VCaP (cell line): ENCODE measurements at regions not wholly inside any gene's neighbourhood (a gene's known extent, or its start where the extent isn't known, plus 50 kb on each side); places are given as distances from the start of the nearest gene placed in this dataset.

ENCODE experiments used
- H3K27ac ChIP-seq: fragments of 450-650 bp; 2 replicates; pipeline ENCODE4 v1.5.1; 2017
- TF ChIP-seq, protein P1 (sequence below): fragments of 450-650 bp; conservative IDR thresholded peaks from 2 replicates; pipeline ENCODE4 v1.5.1; 2017; ENCODE audit warnings: mild to moderate bottlenecking, moderate library complexity

- TF ChIP-seq, protein P1, sequence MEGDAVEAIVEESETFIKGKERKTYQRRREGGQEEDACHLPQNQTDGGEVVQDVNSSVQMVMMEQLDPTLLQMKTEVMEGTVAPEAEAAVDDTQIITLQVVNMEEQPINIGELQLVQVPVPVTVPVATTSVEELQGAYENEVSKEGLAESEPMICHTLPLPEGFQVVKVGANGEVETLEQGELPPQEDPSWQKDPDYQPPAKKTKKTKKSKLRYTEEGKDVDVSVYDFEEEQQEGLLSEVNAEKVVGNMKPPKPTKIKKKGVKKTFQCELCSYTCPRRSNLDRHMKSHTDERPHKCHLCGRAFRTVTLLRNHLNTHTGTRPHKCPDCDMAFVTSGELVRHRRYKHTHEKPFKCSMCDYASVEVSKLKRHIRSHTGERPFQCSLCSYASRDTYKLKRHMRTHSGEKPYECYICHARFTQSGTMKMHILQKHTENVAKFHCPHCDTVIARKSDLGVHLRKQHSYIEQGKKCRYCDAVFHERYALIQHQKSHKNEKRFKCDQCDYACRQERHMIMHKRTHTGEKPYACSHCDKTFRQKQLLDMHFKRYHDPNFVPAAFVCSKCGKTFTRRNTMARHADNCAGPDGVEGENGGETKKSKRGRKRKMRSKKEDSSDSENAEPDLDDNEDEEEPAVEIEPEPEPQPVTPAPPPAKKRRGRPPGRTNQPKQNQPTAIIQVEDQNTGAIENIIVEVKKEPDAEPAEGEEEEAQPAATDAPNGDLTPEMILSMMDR = no peak
- no peak overlapping the region for H3K27ac ChIP-seq
Measured at GRCh38 chrX:98350940-98351339, 1467.2 kb downstream of the RPA4 start.

DNA sequence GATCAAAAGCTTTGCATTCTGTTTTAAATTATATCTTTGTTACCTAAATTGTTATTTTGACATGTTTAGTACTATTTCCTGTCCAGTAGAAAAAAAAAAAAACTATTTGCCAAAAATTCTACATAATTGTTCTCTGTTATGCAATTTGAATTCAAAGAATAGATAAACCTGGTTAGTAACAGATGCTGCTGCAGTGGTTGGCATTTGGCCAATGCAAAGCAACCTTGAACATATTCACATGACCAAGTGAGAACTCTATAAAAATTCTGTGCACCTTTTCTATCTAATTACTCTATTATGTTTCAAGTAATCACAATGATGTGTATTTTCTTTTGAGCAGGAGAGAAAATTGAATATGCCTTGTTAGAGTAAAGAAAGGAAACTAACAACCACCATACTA is 1473.4 kb downstream of the RPA4 start:
- TF ChIP-seq, protein P1 = no peak
- no peak overlapping the region for H3K27ac ChIP-seq

DNA sequence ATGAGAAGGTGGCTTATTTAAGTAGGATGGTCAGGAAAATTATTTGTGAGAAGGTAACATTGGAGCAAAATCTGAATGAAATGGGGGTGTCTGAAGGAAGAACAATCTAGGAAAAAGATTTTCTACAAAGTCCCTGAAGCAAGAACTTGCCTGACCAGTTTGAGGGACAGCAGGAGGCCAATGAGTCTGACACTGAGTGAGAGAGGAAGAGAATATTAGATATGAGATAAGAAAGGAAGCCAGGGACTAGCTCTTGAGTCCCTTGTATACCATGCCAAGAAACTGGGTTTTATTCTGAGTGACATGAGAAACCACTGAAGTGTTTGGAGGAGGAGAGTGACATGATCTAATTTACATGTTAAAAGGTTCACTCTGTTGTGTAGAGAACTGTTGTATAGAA is 1478.9 kb downstream of the RPA4 start:
- H3K27ac ChIP-seq = no peak overlapping the region
- TF ChIP-seq, protein P1 = no peak

DNA sequence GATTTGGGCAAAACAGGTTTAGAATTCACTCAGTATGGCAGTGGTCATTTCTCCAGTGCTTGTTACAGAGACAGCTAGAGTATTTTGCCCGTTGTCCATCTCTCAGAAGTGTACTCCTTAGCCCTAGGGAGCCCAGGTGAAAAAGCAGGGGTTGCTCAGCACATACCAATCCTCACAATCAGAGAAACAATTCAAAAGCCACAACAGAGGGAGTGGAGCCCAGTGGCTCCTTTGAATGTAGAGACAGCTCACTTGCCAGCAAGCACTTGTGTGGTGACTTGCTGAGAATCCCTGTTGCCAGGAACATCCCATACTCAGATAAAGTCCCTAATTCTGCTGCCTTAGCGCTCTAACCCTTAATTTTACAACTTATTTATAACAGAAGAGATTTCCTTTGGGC is 1488.3 kb downstream of the RPA4 start:
- H3K27ac ChIP-seq = no peak overlapping the region
- TF ChIP-seq, protein P1 = no peak

GRCh38 chrX:98379134-98379533 is 1495.4 kb downstream of the RPA4 start:
- TF ChIP-seq, protein P1 = no peak
- H3K27ac ChIP-seq = no peak overlapping the region

GRCh38 chrX:98380106-98380505 is 1496.4 kb downstream of the RPA4 start:
- no peak overlapping the region for H3K27ac ChIP-seq
- TF ChIP-seq, protein P1 = no peak

DNA sequence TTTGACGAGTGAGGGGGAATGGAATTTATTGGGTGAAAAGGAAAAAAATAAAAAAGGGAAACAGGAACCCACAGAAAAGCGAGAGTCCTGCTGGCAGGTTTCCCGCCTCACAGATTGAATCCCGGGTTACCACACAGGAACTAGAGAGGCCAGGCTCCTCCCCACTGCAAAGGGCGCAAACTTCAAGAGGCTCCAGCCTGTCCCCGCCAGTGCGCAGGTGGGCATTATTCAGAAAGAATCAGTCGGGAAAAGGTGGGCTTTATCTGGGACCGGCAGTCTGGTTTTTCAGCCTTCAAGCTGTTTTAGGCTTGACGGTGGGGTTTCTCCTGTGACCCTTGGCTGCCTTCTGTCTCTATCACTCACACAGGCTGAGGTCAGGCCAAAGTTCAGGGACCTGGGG is 1496.8 kb downstream of the RPA4 start:
- no peak overlapping the region for H3K27ac ChIP-seq
- TF ChIP-seq, protein P1 = no peak

DNA sequence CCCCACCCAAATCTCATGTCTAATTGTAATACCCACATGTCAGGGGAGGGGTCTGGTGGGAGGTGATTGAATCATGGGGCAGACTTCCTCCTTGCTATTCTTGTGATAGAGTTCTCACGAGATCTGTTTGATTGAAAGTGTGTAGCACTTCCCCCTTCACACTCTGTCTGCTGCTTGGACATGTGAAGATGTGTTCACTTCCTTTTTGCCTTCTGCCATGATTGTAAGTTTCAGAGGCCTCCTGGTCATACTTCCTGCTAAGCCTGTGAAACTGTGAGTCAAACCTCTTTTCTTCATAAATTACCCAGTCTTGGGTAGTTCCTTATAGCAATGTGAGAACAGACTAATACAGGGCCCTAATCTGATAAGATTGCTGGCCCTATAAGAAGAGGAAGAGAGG is 1514.8 kb downstream of the RPA4 start:
- TF ChIP-seq, protein P1 = no peak
- no peak overlapping the region for H3K27ac ChIP-seq
